ENCODE measurements at regions not wholly inside any gene's neighbourhood (a gene's known extent, or its start where the extent isn't known, plus 50 kb on each side); places are given as distances from the start of the nearest gene placed in this dataset.

DNA sequence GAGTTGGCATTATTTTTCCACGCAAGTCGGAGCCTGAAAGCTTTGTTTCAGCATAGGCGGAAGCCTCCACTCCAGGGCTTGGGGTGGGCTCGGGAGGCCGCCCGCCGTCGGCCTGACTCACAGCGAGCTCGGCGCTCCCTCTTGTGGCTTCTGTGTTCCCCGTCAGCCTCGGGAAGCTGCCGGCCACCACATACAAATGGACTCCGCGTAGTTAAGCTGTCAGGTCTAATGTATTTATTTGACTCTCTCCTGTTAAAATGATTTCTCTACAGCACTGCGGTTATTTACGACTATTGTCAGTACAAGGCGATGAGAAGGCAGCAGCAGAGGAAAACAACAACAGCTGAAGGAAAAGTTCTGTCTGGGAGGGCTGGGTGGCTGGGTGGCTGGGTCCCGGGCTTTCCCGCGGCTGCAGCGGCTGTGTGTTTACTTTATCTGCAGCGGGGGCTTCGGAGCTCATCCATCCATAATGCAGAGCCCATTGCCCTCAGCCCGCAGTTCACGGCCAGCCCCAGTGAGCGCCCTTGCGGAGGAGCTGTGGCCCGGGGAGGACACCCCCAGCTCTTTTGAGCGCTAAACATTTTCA is 375.7 kb upstream of the CAMK1G start:
- H3K27me3 ChIP-seq: peaks cover 0 to 53% (median 48%) of the 10 kb centered on the region in 7 donors
- intact Hi-C loops (cut with DNase I): loop anchor here in 9 of 10 donors (5.0 to 10.0 kb wide), 8 partner anchors 40 to 555 kb away; no protein-coding TSS in a partner anchor
- peak overlapping the region in 9 of 10 donors; percentile 5 to 47 (median 38) for H3K4me3 ChIP-seq
- TF ChIP-seq, protein P1, sequence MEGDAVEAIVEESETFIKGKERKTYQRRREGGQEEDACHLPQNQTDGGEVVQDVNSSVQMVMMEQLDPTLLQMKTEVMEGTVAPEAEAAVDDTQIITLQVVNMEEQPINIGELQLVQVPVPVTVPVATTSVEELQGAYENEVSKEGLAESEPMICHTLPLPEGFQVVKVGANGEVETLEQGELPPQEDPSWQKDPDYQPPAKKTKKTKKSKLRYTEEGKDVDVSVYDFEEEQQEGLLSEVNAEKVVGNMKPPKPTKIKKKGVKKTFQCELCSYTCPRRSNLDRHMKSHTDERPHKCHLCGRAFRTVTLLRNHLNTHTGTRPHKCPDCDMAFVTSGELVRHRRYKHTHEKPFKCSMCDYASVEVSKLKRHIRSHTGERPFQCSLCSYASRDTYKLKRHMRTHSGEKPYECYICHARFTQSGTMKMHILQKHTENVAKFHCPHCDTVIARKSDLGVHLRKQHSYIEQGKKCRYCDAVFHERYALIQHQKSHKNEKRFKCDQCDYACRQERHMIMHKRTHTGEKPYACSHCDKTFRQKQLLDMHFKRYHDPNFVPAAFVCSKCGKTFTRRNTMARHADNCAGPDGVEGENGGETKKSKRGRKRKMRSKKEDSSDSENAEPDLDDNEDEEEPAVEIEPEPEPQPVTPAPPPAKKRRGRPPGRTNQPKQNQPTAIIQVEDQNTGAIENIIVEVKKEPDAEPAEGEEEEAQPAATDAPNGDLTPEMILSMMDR (IDR thresholded peaks at IDR 0.05): peak; percentile 34 to 89 (median 71)
- peak overlapping the region in 3 of 10 donors; percentile 4 to 58 (median 5) for H3K27ac ChIP-seq
- peak; percentile 57 to 62 for DNase-seq
- ATAC-seq: peak; percentile 87 to 96 (median 95)
- H3K4me1 ChIP-seq: peaks cover 4 to 15% (median 7%) of the 10 kb centered on the region in 9 donors
- no peaks in the 10 kb centered on the region for H3K36me3 ChIP-seq
- WGBS, 2 donors: 2% methylated on average over 31 of the region's 31 CpGs
- H3K9me3 ChIP-seq: no peaks in the 10 kb centered on the region

DNA sequence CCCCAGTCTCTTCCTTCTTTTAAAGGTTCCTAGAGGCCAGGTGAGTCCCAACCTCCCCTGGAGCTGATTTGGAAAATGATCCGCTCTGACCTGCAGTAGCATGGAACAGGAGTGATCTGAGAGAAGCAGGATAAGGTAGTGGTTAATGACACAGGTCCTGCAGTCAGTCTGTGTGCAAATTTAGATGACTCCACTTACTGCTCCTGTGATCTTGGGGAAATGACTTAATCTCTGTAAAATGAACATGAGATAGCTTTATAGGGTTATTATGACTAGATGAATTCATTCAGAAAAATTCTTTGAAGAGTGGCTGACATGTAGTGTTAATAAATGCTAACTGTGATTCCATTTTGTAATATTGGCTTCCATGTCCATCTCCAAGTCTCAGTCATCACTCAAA is 374.9 kb upstream of the CAMK1G start:
- peaks cover 0 to 58% (median 48%) of the 10 kb centered on the region in 7 donors for H3K27me3 ChIP-seq
- 83 to 89% methylated on average over 1 of the region's 1 CpG for WGBS, 2 donors
- DNase-seq: no peak
- peaks cover 4 to 15% (median 7%) of the 10 kb centered on the region in 9 donors for H3K4me1 ChIP-seq
- TF ChIP-seq, protein P1 (IDR thresholded peaks at IDR 0.05): no peak
- no peak overlapping the region for H3K4me3 ChIP-seq
- H3K9me3 ChIP-seq: no peaks in the 10 kb centered on the region
- H3K36me3 ChIP-seq: no peaks in the 10 kb centered on the region
- ATAC-seq: no peak
- intact Hi-C loops (cut with DNase I): loop anchor here in 9 of 10 donors (5.0 to 10.0 kb wide), 8 partner anchors 39 to 556 kb away; no protein-coding TSS in a partner anchor
- no peak overlapping the region for H3K27ac ChIP-seq

DNA sequence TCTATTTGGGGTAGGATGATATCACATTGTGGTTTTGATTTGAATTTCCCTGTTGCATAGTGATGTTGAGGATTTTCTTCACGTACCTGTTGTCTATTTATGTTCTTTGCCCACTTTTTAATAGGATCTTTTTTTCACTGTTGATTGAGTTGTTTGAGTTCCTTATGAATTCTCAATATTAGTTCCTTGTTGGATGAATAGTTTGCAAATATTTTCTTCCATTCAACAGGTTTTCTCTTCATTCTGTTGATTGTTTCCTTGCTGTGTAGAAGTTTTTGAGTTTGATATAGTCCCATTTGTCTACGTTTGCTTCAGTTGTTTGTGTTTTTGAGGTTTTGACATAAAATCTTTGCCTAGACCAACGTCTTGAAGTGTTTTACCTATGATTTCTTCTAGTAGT is 369.5 kb upstream of the CAMK1G start:
- TF ChIP-seq, protein P1 (IDR thresholded peaks at IDR 0.05): no peak
- ATAC-seq (no peak), DNase-seq (no peak)
- no peaks in the 10 kb centered on the region for H3K36me3 ChIP-seq
- intact Hi-C loops (cut with DNase I): loop anchor here in 1 of 10 donors (5.0 kb wide), 1 partner anchor 33 kb away; no protein-coding TSS in a partner anchor
- H3K27me3 ChIP-seq: peaks cover 0 to 63% (median 39%) of the 10 kb centered on the region in 7 donors
- no peaks in the 10 kb centered on the region for H3K4me1 ChIP-seq
- no peak overlapping the region for H3K4me3 ChIP-seq
- 69 to 72% methylated on average over 3 of the region's 3 CpGs for WGBS, 2 donors
- no peak overlapping the region for H3K27ac ChIP-seq
- H3K9me3 ChIP-seq: peaks cover 0 to 11% (median 0%) of the 10 kb centered on the region in 11 donors

DNA sequence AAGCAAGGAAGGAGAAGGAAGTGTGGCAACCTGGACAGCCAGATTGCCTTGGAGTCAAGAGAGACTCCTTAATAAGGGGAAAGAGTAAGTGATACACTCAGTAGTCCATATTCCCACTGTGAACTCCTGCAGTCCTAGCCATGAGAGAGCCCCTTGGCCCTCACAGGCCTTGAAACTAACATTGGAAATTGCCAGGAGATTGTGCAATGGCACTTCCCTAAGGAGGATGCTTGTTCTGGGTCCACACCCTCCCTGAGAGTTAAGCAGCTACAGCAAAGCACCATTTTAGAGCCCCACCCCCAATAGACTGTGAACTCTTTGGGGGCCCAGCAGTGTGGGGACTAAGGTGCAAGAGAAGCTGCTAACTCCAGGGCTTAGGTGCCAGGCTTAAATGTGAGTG is 367.7 kb upstream of the CAMK1G start:
- Histone ChIP-seq H3K36me3 (no peaks in the 10 kb centered on the region), H3K4me3 (no peak overlapping the region), H3K4me1 (peaks cover 0 to 4% (median 0%) of the 10 kb centered on the region in 9 donors), H3K9me3 (peaks cover 0 to 11% (median 0%) of the 10 kb centered on the region in 11 donors), H3K27me3 (peaks cover 0 to 44% (median 21%) of the 10 kb centered on the region in 7 donors), H3K27ac (no peak overlapping the region)
- intact Hi-C loops (cut with DNase I): no loop called here
- TF ChIP-seq, protein P1 (IDR thresholded peaks at IDR 0.05): no peak
- ATAC-seq (no peak), DNase-seq (no peak)

Measured in heart right ventricle (tissue), 16 donors.